ENCODE measurements at regions not wholly inside any gene's neighbourhood (a gene's known extent, or its start where the extent isn't known, plus 50 kb on each side); places are given as distances from the start of the nearest gene placed in this dataset.
"Not testable (repeated sequence)": the region's sequence is repeated elsewhere in the genome, so short reads cannot be mapped to it uniquely, and the experiment has no call there.

GRCh38 chr16:29308644-29309546, 97.6 kb downstream of the NPIPB11 start:
- FAIRE-seq (no peak), DNase-seq (ENCODE audit: insufficient read length) (no peak)
- TF ChIP-seq POLR2A (IDR thresholded peaks at IDR 0.05; ENCODE audit: low read depth, low read length) = no peak
- TF ChIP-seq TAF1 (IDR thresholded peaks at IDR 0.05; ENCODE audit: borderline replicate concordance, low read depth, low read length) = no peak
- no peak for TF ChIP-seq POLR2AphosphoS5 (IDR thresholded peaks at IDR 0.05; ENCODE audit: low read depth, low read length)

GRCh38 chr16:29307598-29308507, 98.7 kb downstream of the NPIPB11 start:
- FAIRE-seq = no peak
- DNase-seq (ENCODE audit: insufficient read length) = no peak
- TF ChIP-seq POLR2AphosphoS5 (IDR thresholded peaks at IDR 0.05; ENCODE audit: low read depth, low read length) (no peak), POLR2A (IDR thresholded peaks at IDR 0.05; ENCODE audit: low read depth, low read length) (no peak), TAF1 (IDR thresholded peaks at IDR 0.05; ENCODE audit: borderline replicate concordance, low read depth, low read length) (no peak)

GRCh38 chr16:29306943-29307597, 99.4 kb downstream of the NPIPB11 start:
- TF ChIP-seq TAF1 (IDR thresholded peaks at IDR 0.05; ENCODE audit: borderline replicate concordance, low read depth, low read length) = no peak
- no peak for TF ChIP-seq POLR2A (IDR thresholded peaks at IDR 0.05; ENCODE audit: low read depth, low read length)
- no peak for TF ChIP-seq POLR2AphosphoS5 (IDR thresholded peaks at IDR 0.05; ENCODE audit: low read depth, low read length)
- no peak for FAIRE-seq
- DNase-seq (ENCODE audit: insufficient read length) = no peak

- TF ChIP-seq POLR2AphosphoS5 (IDR thresholded peaks at IDR 0.05; ENCODE audit: low read depth, low read length) = no peak
- no peak for FAIRE-seq
- no peak for DNase-seq (ENCODE audit: insufficient read length)
Measured at GRCh38 chr16:29306201-29306600, 100.3 kb downstream of the NPIPB11 start.

- not testable (repeated sequence) for FAIRE-seq; DNase-seq (ENCODE audit: insufficient read length)
Measured at GRCh38 chr16:29305018-29305417, 101.5 kb downstream of the NPIPB11 start.

- no peak for TF ChIP-seq TAF1 (IDR thresholded peaks at IDR 0.05; ENCODE audit: borderline replicate concordance, low read depth, low read length)
- no peak for TF ChIP-seq POLR2A (IDR thresholded peaks at IDR 0.05; ENCODE audit: low read depth, low read length)
- TF ChIP-seq POLR2AphosphoS5 (IDR thresholded peaks at IDR 0.05; ENCODE audit: low read depth, low read length) = no peak
- DNase-seq (ENCODE audit: insufficient read length) = no peak
- no peak for FAIRE-seq
Measured at GRCh38 chr16:29304251-29304650, 102.3 kb downstream of the NPIPB11 start.

- FAIRE-seq (no peak), DNase-seq (ENCODE audit: insufficient read length) (no peak)
- TF ChIP-seq POLR2AphosphoS5 (IDR thresholded peaks at IDR 0.05; ENCODE audit: low read depth, low read length) (no peak), POLR2A (IDR thresholded peaks at IDR 0.05; ENCODE audit: low read depth, low read length) (no peak), TAF1 (IDR thresholded peaks at IDR 0.05; ENCODE audit: borderline replicate concordance, low read depth, low read length) (no peak)
Measured at GRCh38 chr16:29303520-29303919, 103.0 kb downstream of the NPIPB11 start.

- TF ChIP-seq TAF1 (IDR thresholded peaks at IDR 0.05; ENCODE audit: borderline replicate concordance, low read depth, low read length) (no peak), POLR2AphosphoS5 (IDR thresholded peaks at IDR 0.05; ENCODE audit: low read depth, low read length) (no peak), POLR2A (IDR thresholded peaks at IDR 0.05; ENCODE audit: low read depth, low read length) (no peak)
- DNase-seq (ENCODE audit: insufficient read length) (no peak), FAIRE-seq (no peak)
Measured at GRCh38 chr16:29302976-29303375, 103.5 kb downstream of the NPIPB11 start.

- DNase-seq (ENCODE audit: insufficient read length); FAIRE-seq: not testable (repeated sequence)
Measured at GRCh38 chr16:29302433-29302832, 104.1 kb downstream of the NPIPB11 start.

GRCh38 chr16:29301662-29302285, 104.7 kb downstream of the NPIPB11 start:
- not testable (repeated sequence) for FAIRE-seq; DNase-seq (ENCODE audit: insufficient read length)

GRCh38 chr16:29300541-29301535, 105.7 kb downstream of the NPIPB11 start:
- FAIRE-seq = not testable (repeated sequence)

GRCh38 chr16:29300030-29300491, 106.5 kb downstream of the NPIPB11 start:
- not testable (repeated sequence) for DNase-seq (ENCODE audit: insufficient read length); FAIRE-seq

More at GRCh38 chr16:29300541-29301535, 105.7 kb downstream of the NPIPB11 start:
- not testable (repeated sequence) for DNase-seq (ENCODE audit: insufficient read length)

- DNase-seq (ENCODE audit: insufficient read length); FAIRE-seq: not testable (repeated sequence)
Measured at GRCh38 chr16:29298997-29299396, 107.5 kb downstream of the NPIPB11 start.

GRCh38 chr16:29298307-29298706, 108.2 kb downstream of the NPIPB11 start:
- FAIRE-seq; DNase-seq (ENCODE audit: insufficient read length): not testable (repeated sequence)

- not testable (repeated sequence) for FAIRE-seq; DNase-seq (ENCODE audit: insufficient read length)
Measured at GRCh38 chr16:29297809-29298177, 108.7 kb downstream of the NPIPB11 start.

Measured in GM12892 (cell line).